ENCODE measurements at regions not wholly inside any gene's neighbourhood (a gene's known extent, or its start where the extent isn't known, plus 50 kb on each side); places are given as distances from the start of the nearest gene placed in this dataset.

DNA sequence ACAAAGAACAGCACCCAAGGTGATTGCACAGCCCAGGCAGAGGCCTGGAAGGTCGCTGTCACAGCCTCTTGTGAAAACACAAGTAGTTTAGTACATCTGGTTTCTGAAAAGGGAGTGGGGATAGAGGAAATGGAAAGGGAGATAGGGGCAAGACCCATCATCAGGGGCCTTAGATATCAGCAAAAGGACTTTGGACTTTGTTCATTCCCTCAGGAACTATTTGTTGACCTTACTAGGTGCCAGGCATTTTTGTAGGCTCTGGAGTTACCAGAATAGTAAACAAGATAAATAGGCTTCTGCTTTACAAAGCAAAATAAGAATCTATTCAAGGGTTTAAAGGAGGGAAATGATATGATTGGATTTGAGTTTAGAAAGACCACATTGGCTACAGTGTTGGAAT is 199.4 kb upstream of the CDKN3 start:
- no peak for TF ChIP-seq CTCF (IDR thresholded peaks at IDR 0.05 in 8 of 11, conservative IDR thresholded peaks at IDR 0.05 in 3 of 11)
- no peak for TF ChIP-seq POLR2AphosphoS5 (IDR thresholded peaks at IDR 0.05)

All from spleen (tissue), 7 donors.